IMR-90 (cell line): ENCODE measurements at regions not wholly inside any gene's neighbourhood (a gene's known extent, or its start where the extent isn't known, plus 50 kb on each side); places are given as distances from the start of the nearest gene placed in this dataset.

Experiments
- ATAC-seq: fragments of 200-7000 bp; cut with Tn5 transposase; 2 replicates; pipeline ENCODE4 v1.9.1; 2020; ENCODE audit warnings: low read depth, mild to moderate bottlenecking, moderate library complexity
- BruUV-seq: library from RNA; stranded (reverse); fragments of 400-500 nt; replicated peaks from 2 replicates; lab custom pipeline; 2021; lab: Mats Ljungman, UMichigan
- CTCF ChIA-PET: fragments of 300-600 bp; formaldehyde crosslinking; extraction: SDS; loops from one replicate; lab custom pipeline; 2021; ENCODE audit warnings: antibody characterized with exemption; lab: Yijun Ruan, JAX
- POLR2A ChIA-PET: fragments of 300-600 bp; sonication (Branson Sonifier 250); formaldehyde crosslinking; loops from one replicate; lab custom pipeline; 2022; ENCODE audit warnings: antibody characterized with exemption; ENCODE audit not compliant: unreplicated experiment; lab: Charles Lee
- DNase-seq: peaks from one replicate; pipeline ENCODE4 v3.0.0; 2013
- H2AFZ ChIP-seq: replicated peaks from 2 replicates; pipeline ENCODE3; 2013; ENCODE audit warnings: low read length, mild to moderate bottlenecking; ENCODE audit not compliant: poor library complexity
- H2AK5ac ChIP-seq: 2 replicates; pipeline ENCODE4 v1.6.1; 2013; ENCODE audit warnings: low read depth, low read length, inconsistent platforms
- H2AK9ac ChIP-seq: replicated peaks from 2 replicates; pipeline ENCODE3; 2013; ENCODE audit warnings: mild to moderate bottlenecking, low read depth, low read length, moderate library complexity; ENCODE audit not compliant: poor library complexity
- H2BK120ac ChIP-seq: 2 replicates; pipeline ENCODE4 v1.6.1; 2013; ENCODE audit warnings: low read depth, low read length, inconsistent platforms
- H2BK15ac ChIP-seq: 3 replicates; pipeline ENCODE4 v1.6.1; 2013; ENCODE audit warnings: low read depth, low read length, inconsistent platforms
- H2BK20ac ChIP-seq: 2 replicates; pipeline ENCODE4 v1.6.1; 2013; ENCODE audit warnings: low read depth, mild to moderate bottlenecking, inconsistent platforms, low read length, moderate library complexity
- H2BK5ac ChIP-seq: 2 replicates; pipeline ENCODE4 v1.6.1; 2013; ENCODE audit warnings: mild to moderate bottlenecking, low read depth, low read length, inconsistent platforms; ENCODE audit not compliant: poor library complexity, severe bottlenecking
- H3K14ac ChIP-seq: replicated peaks from 2 replicates; pipeline ENCODE4 v1.6.1; 2013; ENCODE audit warnings: low read depth, low read length, inconsistent platforms
- H3K18ac ChIP-seq: 2 replicates; pipeline ENCODE4 v1.6.1; 2013; ENCODE audit warnings: low read depth, low read length, control low read depth
- H3K23ac ChIP-seq: 2 replicates; pipeline ENCODE4 v1.6.1; 2013; ENCODE audit warnings: low read depth, low read length, inconsistent platforms
- H3K27ac ChIP-seq: 2 replicates; pipeline ENCODE4 v1.5.1; 2013; ENCODE audit warnings: mild to moderate bottlenecking, control low read depth, low read length; ENCODE audit not compliant: insufficient read depth
- H3K27me3 ChIP-seq: 2 replicates; pipeline ENCODE4 v1.6.1; 2013; ENCODE audit warnings: low read length; ENCODE audit not compliant: control insufficient read depth, insufficient read depth
- H3K36me3 ChIP-seq: 2 replicates; pipeline ENCODE4 v1.6.1; 2013; ENCODE audit warnings: low read length, mixed read lengths; ENCODE audit not compliant: control insufficient read depth, insufficient read depth
- H3K4ac ChIP-seq: 2 replicates; pipeline ENCODE4 v1.6.1; 2013; ENCODE audit warnings: low read depth, low read length, inconsistent platforms
- H3K4me1 ChIP-seq: 2 replicates; pipeline ENCODE4 v1.6.1; 2013; ENCODE audit warnings: low read length, mixed read lengths; ENCODE audit not compliant: control insufficient read depth, insufficient read depth
- H3K4me2 ChIP-seq: 2 replicates; pipeline ENCODE4 v1.6.1; 2013; ENCODE audit warnings: low read depth, mild to moderate bottlenecking, control low read depth, low read length, moderate library complexity
- H3K4me3 ChIP-seq: 2 replicates; pipeline ENCODE4 v1.5.1; 2013; ENCODE audit warnings: low read depth, mild to moderate bottlenecking, control low read depth, low read length, moderate library complexity; ENCODE audit not compliant: insufficient read depth
- H3K56ac ChIP-seq: 2 replicates; pipeline ENCODE4 v1.6.1; 2013; ENCODE audit warnings: low read length, inconsistent platforms; ENCODE audit not compliant: insufficient read depth; ENCODE audit errors: extremely low read depth
- H3K79me1 ChIP-seq, 2 experiments: 2 replicates each; pipeline ENCODE4 v1.6.1; 2013; ENCODE audit warnings: low read length in 2 of 2, inconsistent platforms in 1 of 2, low read depth in 1 of 2
- H3K9ac ChIP-seq: 2 replicates; pipeline ENCODE4 v1.6.1; 2013; ENCODE audit warnings: low read depth, low read length, control low read depth
- H3K9me1 ChIP-seq: 2 replicates; pipeline ENCODE4 v1.6.1; 2013; ENCODE audit warnings: low read length, inconsistent platforms; ENCODE audit not compliant: insufficient read depth
- H3K9me3 ChIP-seq: 2 replicates; pipeline ENCODE4 v1.6.1; 2013; ENCODE audit warnings: low read length; ENCODE audit not compliant: control insufficient read depth, insufficient read depth
- H4K20me1 ChIP-seq: 2 replicates; pipeline ENCODE4 v1.6.1; 2013; ENCODE audit warnings: low read length, inconsistent platforms; ENCODE audit not compliant: insufficient read depth
- H4K5ac ChIP-seq: 2 replicates; pipeline ENCODE4 v1.6.1; 2013; ENCODE audit warnings: mild to moderate bottlenecking, low read depth, low read length, control low read depth
- H4K8ac ChIP-seq, 2 experiments: 2 replicates each; pipeline ENCODE4 v1.6.1; 2013; ENCODE audit warnings: low read depth in 2 of 2, low read length in 2 of 2, control low read depth in 1 of 2, inconsistent platforms in 1 of 2
- H4K91ac ChIP-seq: 2 replicates; pipeline ENCODE4 v1.6.1; 2013; ENCODE audit warnings: low read depth, low read length, inconsistent platforms; ENCODE audit not compliant: insufficient read depth
- FOS ChIP-seq: fragments of 150-350 bp; IDR thresholded peaks from 2 replicates; pipeline ENCODE4 v1.6.1; 2016; ENCODE audit warnings: low read depth, low read length
- MAFK ChIP-seq: IDR thresholded peaks from 2 replicates; pipeline ENCODE4 v1.6.1; 2012; ENCODE audit warnings: low read depth, low read length, improper control_type of control experiment
- MXI1 ChIP-seq: IDR thresholded peaks from 2 replicates; pipeline ENCODE4 v1.6.1; 2012; ENCODE audit warnings: low read depth, mild to moderate bottlenecking, low read length, moderate library complexity, borderline replicate concordance
- RAD21 ChIP-seq: IDR thresholded peaks from 2 replicates; pipeline ENCODE4 v1.6.1; 2012; ENCODE audit warnings: low read length, improper control_type of control experiment
- WGBS, 2 experiments: methylation state at CpG; one replicate each; pipeline versions ENCODE4 v1.1.5 to v1.1.7; 2013; ENCODE audit warnings: missing lambda C conversion rate in 2 of 2; ENCODE audit not compliant: insufficient read length in 1 of 2; ENCODE audit errors: extremely low coverage in 2 of 2; 5-methylcytosine and 5-hydroxymethylcytosine counted together
- dilution Hi-C: fragments of 300-500 bp; cut with HindIII; formaldehyde crosslinking; loops from one replicate; pipeline ENCODE4 v1.14.3; 2018; ENCODE audit warnings: low sequenced_read_pairs; ENCODE audit not compliant: unreplicated experiment
- in situ Hi-C: fragments of 300-500 bp; cut with MboI; formaldehyde crosslinking; loops from 3 replicates; pipeline ENCODE4 v1.14.3; 2019; ENCODE audit warnings: low sequenced_read_pairs, inconsistent platforms, mixed read lengths
- intact Hi-C: fragments of 100-400 bp; cut with micrococcal nuclease; formaldehyde crosslinking; loops from 2 replicates; pipeline ENCODE4 v1.10.0; 2022
- TF ChIP-seq, protein P1 (sequence below): conservative IDR thresholded peaks from 2 replicates; pipeline ENCODE4 v1.5.1; 2012; ENCODE audit warnings: mild to moderate bottlenecking, low read depth, low read length, improper control_type of control experiment

DNA sequence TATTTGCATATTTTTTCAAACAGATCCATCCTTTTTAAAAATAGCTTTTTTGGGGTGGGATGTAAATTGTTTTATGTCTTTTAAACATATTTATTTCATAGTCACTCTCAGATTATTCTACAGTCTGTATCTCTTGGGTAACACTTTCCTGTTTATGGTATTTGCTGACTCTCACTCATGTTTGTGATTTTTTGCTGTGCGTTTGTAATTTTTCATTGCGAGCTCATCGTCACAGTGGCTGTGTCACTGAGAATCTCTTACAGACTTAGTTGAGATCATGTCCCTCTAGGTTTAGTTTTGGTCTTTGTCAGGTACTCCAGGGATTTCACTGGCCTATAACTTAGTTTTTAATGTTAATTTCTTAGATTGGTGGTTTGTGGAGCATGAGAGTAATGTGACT is 73.5 kb upstream of the HS6ST1 start:
- Histone ChIP-seq H3K27me3 (no peaks in the 10 kb centered on the region), H3K27ac (no peak overlapping the region), H2AFZ (no peak overlapping the region), H4K20me1 (no peaks in the 10 kb centered on the region), H4K5ac (no peak overlapping the region), H2BK5ac (no peak overlapping the region), H3K23ac (no peak overlapping the region), H3K9me1 (peaks cover 7% of the 10 kb centered on the region; the same call in 1 of the 2 replicates), H3K9me3 (no peaks in the 10 kb centered on the region), H3K56ac (no peak overlapping the region), H2BK20ac (no peak overlapping the region), H2BK15ac (no peak overlapping the region), H4K8ac (no peak overlapping the region), H3K18ac (no peak overlapping the region), H4K91ac (no peak overlapping the region), H3K4me2 (no peak overlapping the region), H3K4me3 (no peak overlapping the region), H2AK9ac (no peak overlapping the region), H3K9ac (no peak overlapping the region), H3K36me3 (no peaks in the 10 kb centered on the region), H3K14ac (no peak overlapping the region), H3K79me1 (no peaks in the 10 kb centered on the region), H2AK5ac (no peak overlapping the region), H2BK120ac (no peak overlapping the region), H3K4me1 (peaks cover 4% of the 10 kb centered on the region), H3K4ac (no peak overlapping the region)
- CTCF ChIA-PET = interaction anchor here (0.8 kb wide), 1 partner anchor 29 kb away, joined by 4 read pairs; no protein-coding TSS in a partner anchor
- 73% methylated on average over 3 of the region's 3 CpGs; no CpG with 5 or more reads in 1 of the 2 experiments for WGBS, 2 experiments
- TF ChIP-seq MAFK (no peak), RAD21 (no peak), MXI1 (no peak), FOS (no peak)
- TF ChIP-seq, protein P1, sequence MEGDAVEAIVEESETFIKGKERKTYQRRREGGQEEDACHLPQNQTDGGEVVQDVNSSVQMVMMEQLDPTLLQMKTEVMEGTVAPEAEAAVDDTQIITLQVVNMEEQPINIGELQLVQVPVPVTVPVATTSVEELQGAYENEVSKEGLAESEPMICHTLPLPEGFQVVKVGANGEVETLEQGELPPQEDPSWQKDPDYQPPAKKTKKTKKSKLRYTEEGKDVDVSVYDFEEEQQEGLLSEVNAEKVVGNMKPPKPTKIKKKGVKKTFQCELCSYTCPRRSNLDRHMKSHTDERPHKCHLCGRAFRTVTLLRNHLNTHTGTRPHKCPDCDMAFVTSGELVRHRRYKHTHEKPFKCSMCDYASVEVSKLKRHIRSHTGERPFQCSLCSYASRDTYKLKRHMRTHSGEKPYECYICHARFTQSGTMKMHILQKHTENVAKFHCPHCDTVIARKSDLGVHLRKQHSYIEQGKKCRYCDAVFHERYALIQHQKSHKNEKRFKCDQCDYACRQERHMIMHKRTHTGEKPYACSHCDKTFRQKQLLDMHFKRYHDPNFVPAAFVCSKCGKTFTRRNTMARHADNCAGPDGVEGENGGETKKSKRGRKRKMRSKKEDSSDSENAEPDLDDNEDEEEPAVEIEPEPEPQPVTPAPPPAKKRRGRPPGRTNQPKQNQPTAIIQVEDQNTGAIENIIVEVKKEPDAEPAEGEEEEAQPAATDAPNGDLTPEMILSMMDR = no peak
- POLR2A ChIA-PET = no interaction called here
- dilution Hi-C loops (no loop called here), in situ Hi-C loops (no loop called here), intact Hi-C loops (no loop called here)
- DNase-seq (no peak), ATAC-seq (no peak; the same call in 1 of the 2 replicates)
- no TSS peak for BruUV-seq
